Stomach smooth muscle (tissue), 2 donors: ENCODE measurements at regions not wholly inside any gene's neighbourhood (a gene's known extent, or its start where the extent isn't known, plus 50 kb on each side); places are given as distances from the start of the nearest gene placed in this dataset.
"Not testable (repeated sequence)": the region's sequence is repeated elsewhere in the genome, so short reads cannot be mapped to it uniquely, and the experiment has no call there.

Source experiments
- H3K27ac ChIP-seq: one replicate; pipeline ENCODE4 v1.7.0; 2013; ENCODE audit warnings: mild to moderate bottlenecking, low read length, inconsistent platforms
- H3K27me3 ChIP-seq, 2 donors: one replicate each; pipeline ENCODE4 v1.7.0; 2013; ENCODE audit warnings: low read length in 2 of 2; ENCODE audit not compliant: insufficient read depth in 2 of 2, control insufficient read depth in 1 of 2
- H3K36me3 ChIP-seq, 2 donors: one replicate each; pipeline ENCODE4 v1.7.0; 2013; ENCODE audit warnings: low read length in 2 of 2; ENCODE audit not compliant: control insufficient read depth in 2 of 2, insufficient read depth in 2 of 2
- H3K4me1 ChIP-seq: one replicate; pipeline ENCODE4 v1.7.0; 2013; ENCODE audit warnings: low read length; ENCODE audit not compliant: control insufficient read depth, insufficient read depth
- H3K4me3 ChIP-seq, 2 donors: one replicate each; pipeline ENCODE4 v1.7.0; 2013; ENCODE audit warnings: low read length in 2 of 2
- H3K9ac ChIP-seq, 2 donors: one replicate each; pipeline ENCODE4 v1.7.0; 2013; ENCODE audit warnings: low read length in 2 of 2, mild to moderate bottlenecking in 1 of 2
- H3K9me3 ChIP-seq, 2 donors: one replicate each; pipeline ENCODE4 v1.7.0; 2013; ENCODE audit warnings: low read length in 2 of 2; ENCODE audit not compliant: control insufficient read depth in 2 of 2
- donor health status: healthy.
- donor health status: Pancreatic carcinoma.

- Histone ChIP-seq H3K9me3 (peaks cover 0 to 3% of the 10 kb centered on the region in 2 donors), H3K4me1 (no peaks in the 10 kb centered on the region), H3K27me3 (no peaks in the 10 kb centered on the region), H3K4me3 (no peak overlapping the region), H3K9ac (no peak overlapping the region), H3K36me3 (no peaks in the 10 kb centered on the region), H3K27ac (no peak overlapping the region)
These were observed 107.8 kb upstream of the AHI1 start for GRCh38 chr6:135605278-135605790.

DNA sequence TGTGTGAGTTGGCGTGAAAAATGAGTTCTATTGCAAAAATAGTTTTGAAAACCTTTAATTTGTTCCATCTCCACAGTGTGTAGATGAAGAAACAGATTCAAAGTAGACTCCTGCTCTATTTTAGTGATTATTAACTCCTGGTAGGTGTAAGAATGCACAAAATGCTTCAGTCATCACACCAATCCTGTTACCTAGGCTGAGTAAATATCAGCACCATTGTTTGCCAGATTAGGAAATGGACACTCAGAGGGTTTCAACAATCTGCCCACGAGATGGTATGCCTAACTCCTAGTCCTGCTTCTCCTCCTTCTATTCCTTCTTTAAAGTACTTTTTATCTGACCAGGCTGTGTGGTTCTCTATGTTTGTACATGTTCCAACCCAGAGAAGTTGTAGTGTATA lies 108.9 kb upstream of the AHI1 start:
- H3K4me1 ChIP-seq: no peaks in the 10 kb centered on the region
- H3K9ac ChIP-seq: no peak overlapping the region
- H3K36me3 ChIP-seq: no peaks in the 10 kb centered on the region
- H3K9me3 ChIP-seq: peaks cover 0 to 3% of the 10 kb centered on the region in 2 donors
- H3K27me3 ChIP-seq: no peaks in the 10 kb centered on the region
- H3K27ac ChIP-seq: no peak overlapping the region
- H3K4me3 ChIP-seq: no peak overlapping the region

GRCh38 chr6:135608031-135608430 lies 110.5 kb upstream of the AHI1 start:
- Histone ChIP-seq H3K36me3 (no peaks in the 10 kb centered on the region), H3K27ac (no peak overlapping the region), H3K9ac (no peak overlapping the region), H3K4me3 (no peak overlapping the region), H3K4me1 (no peaks in the 10 kb centered on the region), H3K9me3 (no peaks in the 10 kb centered on the region), H3K27me3 (no peaks in the 10 kb centered on the region)

DNA sequence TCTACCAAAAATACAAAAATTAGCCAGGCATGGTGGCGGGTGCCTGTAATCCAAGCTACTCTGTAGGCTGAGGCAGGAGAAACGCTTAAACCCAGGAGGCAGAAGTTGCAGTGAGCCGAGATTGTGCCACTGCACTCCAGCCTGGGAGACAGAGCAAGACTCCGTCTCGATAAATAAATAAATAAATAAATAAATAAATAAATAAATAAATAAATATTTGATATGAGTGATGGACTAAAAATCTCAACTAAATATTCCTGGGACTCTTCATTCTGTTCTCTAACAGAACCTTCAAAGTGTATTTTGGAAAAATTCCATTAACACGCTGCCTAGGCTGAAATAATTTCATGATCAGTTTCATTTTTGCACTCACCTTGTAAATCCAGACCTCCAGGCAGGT lies 112.7 kb upstream of the AHI1 start:
- H3K4me3 ChIP-seq, H3K27ac ChIP-seq: not testable (repeated sequence)

GRCh38 chr6:135616655-135617054 lies 119.1 kb upstream of the AHI1 start:
- Histone ChIP-seq H3K9ac (no peak overlapping the region), H3K27me3 (no peaks in the 10 kb centered on the region), H3K4me3 (no peak overlapping the region), H3K36me3 (no peaks in the 10 kb centered on the region), H3K27ac (no peak overlapping the region), H3K9me3 (no peaks in the 10 kb centered on the region), H3K4me1 (no peaks in the 10 kb centered on the region)

More for the DNA sequence above, 112.7 kb upstream of the AHI1 start:
- H3K9ac ChIP-seq, H3K9me3 ChIP-seq, H3K27me3 ChIP-seq, H3K4me1 ChIP-seq, H3K36me3 ChIP-seq: not testable (repeated sequence)

DNA sequence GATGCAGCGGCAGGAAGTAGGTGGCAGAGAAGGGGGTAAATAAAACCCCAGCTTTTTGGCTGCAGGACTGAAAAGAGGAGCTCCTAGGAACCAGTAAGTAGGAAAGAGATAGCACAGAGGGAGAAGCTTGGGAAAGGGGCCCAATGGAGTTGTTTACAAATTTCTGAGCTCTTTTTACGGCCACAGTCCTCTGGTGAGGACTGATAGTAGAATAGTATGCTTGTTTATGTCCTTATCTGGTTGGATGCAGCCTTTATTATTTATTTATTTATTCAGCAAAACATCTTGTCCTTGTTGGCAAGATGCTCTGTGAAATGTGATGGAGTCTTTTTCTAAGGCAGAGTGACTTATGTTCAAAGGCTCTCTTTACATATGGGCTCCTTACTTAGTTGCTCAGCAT lies 119.7 kb upstream of the AHI1 start:
- H3K27me3 ChIP-seq: no peaks in the 10 kb centered on the region
- H3K4me3 ChIP-seq: no peak overlapping the region
- no peak overlapping the region for H3K27ac ChIP-seq
- H3K9ac ChIP-seq: no peak overlapping the region
- H3K4me1 ChIP-seq: no peaks in the 10 kb centered on the region
- no peaks in the 10 kb centered on the region for H3K36me3 ChIP-seq
- no peaks in the 10 kb centered on the region for H3K9me3 ChIP-seq

DNA sequence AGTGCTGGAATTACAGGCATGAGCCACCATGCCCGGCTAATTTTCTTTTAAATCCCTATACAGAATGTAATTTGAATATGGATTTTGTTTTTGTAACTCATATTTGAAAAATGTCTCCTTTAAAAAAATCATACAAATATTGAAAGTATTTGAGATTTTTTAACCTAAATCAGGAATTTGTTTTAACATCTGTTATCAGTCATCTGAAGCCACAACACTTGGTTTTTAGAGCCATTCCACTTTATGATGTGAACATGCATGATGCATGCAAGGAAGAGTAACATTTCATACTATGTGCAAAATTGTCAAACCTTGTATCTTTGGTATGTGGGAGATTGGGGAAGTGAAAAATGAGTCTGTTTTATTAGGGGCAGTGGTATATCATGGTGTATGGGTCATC lies 124.5 kb upstream of the AHI1 start:
- Histone ChIP-seq H3K4me3 (no peak overlapping the region), H3K36me3 (no peaks in the 10 kb centered on the region)

DNA sequence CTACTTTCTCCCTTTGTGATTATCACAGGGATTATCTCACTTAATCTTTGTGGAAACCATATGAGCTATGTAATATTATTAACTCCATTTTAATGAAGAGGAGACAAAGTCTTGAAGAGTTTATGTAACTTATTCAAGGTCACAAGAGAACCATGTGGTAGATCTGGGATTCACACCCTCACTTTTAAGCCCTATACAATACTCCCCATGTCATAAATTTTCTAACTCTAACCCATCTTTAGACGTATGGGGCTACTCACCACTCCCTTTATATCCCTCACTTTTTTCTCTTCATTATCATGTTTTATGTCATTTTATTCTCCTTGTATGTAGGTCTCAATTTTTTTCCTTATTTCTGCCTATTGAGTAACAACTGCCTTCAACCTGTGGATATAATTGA lies 126.4 kb upstream of the AHI1 start:
- no peak overlapping the region for H3K4me3 ChIP-seq
- no peaks in the 10 kb centered on the region for H3K4me1 ChIP-seq
- H3K9me3 ChIP-seq: no peaks in the 10 kb centered on the region
- no peaks in the 10 kb centered on the region for H3K36me3 ChIP-seq
- no peaks in the 10 kb centered on the region for H3K27me3 ChIP-seq
- H3K27ac ChIP-seq: no peak overlapping the region
- H3K9ac ChIP-seq: no peak overlapping the region

More for the DNA sequence above, 124.5 kb upstream of the AHI1 start:
- Histone ChIP-seq H3K27me3 (no peaks in the 10 kb centered on the region), H3K9me3 (no peaks in the 10 kb centered on the region), H3K9ac (no peak overlapping the region), H3K27ac (no peak overlapping the region), H3K4me1 (no peaks in the 10 kb centered on the region)

- no peak overlapping the region for H3K4me3 ChIP-seq
- H3K9me3 ChIP-seq: no peaks in the 10 kb centered on the region
- H3K36me3 ChIP-seq: no peaks in the 10 kb centered on the region
- H3K27ac ChIP-seq: no peak overlapping the region
- H3K4me1 ChIP-seq: no peaks in the 10 kb centered on the region
- no peak overlapping the region for H3K9ac ChIP-seq
- no peaks in the 10 kb centered on the region for H3K27me3 ChIP-seq
These were observed 127.1 kb upstream of the AHI1 start for GRCh38 chr6:135624402-135625295.

DNA sequence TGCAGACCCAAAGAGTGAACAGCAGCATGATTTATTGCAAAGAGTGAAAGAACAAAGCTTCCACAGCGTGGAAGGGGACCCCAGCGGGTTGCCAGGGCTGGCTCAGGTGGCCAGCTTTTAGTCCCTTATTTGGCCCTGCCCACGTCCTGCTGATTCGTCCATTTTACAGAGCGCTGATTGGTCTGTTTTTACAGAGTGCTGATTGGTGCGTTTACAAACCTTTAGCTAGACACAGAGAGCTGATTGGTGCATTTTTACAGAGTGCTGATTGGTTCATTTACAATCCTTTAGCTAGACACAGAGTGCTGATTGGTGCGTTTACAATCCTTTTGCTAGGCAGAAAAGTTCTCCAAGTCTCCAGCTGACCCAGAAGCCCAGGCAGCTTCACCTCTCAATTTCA lies 128.5 kb upstream of the AHI1 start:
- not testable (repeated sequence) for H3K27ac ChIP-seq, H3K9me3 ChIP-seq, H3K36me3 ChIP-seq, H3K27me3 ChIP-seq, H3K9ac ChIP-seq, H3K4me3 ChIP-seq, H3K4me1 ChIP-seq

DNA sequence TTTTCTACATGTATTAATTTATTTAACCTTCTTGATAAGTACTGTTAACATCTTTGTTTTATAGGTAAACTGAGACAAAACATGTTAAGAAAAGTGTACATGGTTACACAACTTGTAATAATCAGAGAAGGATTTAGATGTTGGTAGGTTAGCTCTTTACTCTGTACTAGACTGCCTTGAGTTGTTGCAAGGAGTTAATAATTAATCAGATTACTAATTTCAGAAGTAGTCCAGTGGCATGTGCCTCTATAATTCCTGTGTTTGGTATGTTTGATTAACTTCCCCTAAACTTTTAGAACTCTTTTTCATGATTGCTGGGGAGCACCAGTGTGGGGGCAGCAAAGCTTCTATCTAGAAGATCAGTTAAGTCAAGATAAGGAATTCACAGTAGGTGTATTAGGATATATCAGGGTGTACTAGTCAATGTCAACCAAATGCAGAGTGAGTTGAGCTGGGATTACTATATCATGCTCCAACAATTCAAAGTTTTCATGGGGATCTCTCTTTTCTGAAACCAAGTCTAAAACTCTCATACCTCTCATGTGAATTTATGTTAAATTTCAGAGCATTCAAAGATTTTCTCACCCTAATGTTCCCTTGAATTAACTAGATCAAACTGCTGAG lies 129.7 kb upstream of the AHI1 start:
- no peaks in the 10 kb centered on the region for H3K9me3 ChIP-seq
- H3K27me3 ChIP-seq: no peaks in the 10 kb centered on the region
- H3K4me3 ChIP-seq: no peak overlapping the region
- no peaks in the 10 kb centered on the region for H3K4me1 ChIP-seq
- no peaks in the 10 kb centered on the region for H3K36me3 ChIP-seq
- H3K27ac ChIP-seq: no peak overlapping the region
- H3K9ac ChIP-seq: no peak overlapping the region
